ENCODE measurements at regions not wholly inside any gene's neighbourhood (a gene's known extent, or its start where the extent isn't known, plus 50 kb on each side); places are given as distances from the start of the nearest gene placed in this dataset.

- TF ChIP-seq CTCF (IDR thresholded peaks at IDR 0.05) (no peak), POLR2A (IDR thresholded peaks at IDR 0.05) (no peak)
These were observed 1183.7 kb upstream of the CELF2 start for GRCh38 chr10:9833942-9834341.

Data from esophagus squamous epithelium (tissue), 4 donors.